GM12878 (cell line): ENCODE measurements at regions not wholly inside any gene's neighbourhood (a gene's known extent, or its start where the extent isn't known, plus 50 kb on each side); places are given as distances from the start of the nearest gene placed in this dataset.

ENCODE experiments used
- ATAC-seq: fragments of 200-7000 bp; cut with Tn5 transposase; 3 replicates; pipeline ENCODE4 v1.9.1; 2020; ENCODE audit warnings: mild to moderate bottlenecking, moderate library complexity
- BruUV-seq: library from RNA; stranded (reverse); fragments of 400-500 nt; replicated peaks from 2 replicates; lab custom pipeline; 2021; lab: Mats Ljungman, UMichigan
- CTCF ChIA-PET: fragments of 300-600 bp; sonication (Branson Sonifier 250); formaldehyde crosslinking; extraction: SDS; loops from one replicate; lab custom pipeline; 2021; ENCODE audit warnings: inconsistent platforms; lab: Yijun Ruan, JAX
- POLR2A ChIA-PET: fragments of 350-600 bp; formaldehyde crosslinking; extraction: SDS; loops from one replicate; lab custom pipeline; 2021; ENCODE audit warnings: inconsistent platforms; lab: Charles Lee
- RAD21 ChIA-PET: fragments of 300-600 bp; sonication (Branson Sonifier 250); formaldehyde crosslinking; loops from one replicate; lab custom pipeline; 2023; ENCODE audit warnings: antibody characterized with exemption; ENCODE audit not compliant: unreplicated experiment; lab: Charles Lee
- SMC1A ChIA-PET: fragments of 300-600 bp; sonication (Branson Sonifier 250); formaldehyde crosslinking; loops from one replicate; lab custom pipeline; 2023; ENCODE audit not compliant: unreplicated experiment, uncharacterized antibody; lab: Charles Lee
- DNase-seq: peaks from one replicate; pipeline ENCODE4 v3.0.0-alpha.2; 2011; ENCODE audit warnings: low read depth, low spot score
- FAIRE-seq: peaks from 3 replicates; lab custom pipeline; 2011; peaks lifted over from hg19 to GRCh38; lab: Jason Lieb, UNC
- H2AFZ ChIP-seq: 2 replicates; pipeline ENCODE4 v1.6.0; 2011; ENCODE audit warnings: low read depth, low read length, control low read depth; ENCODE audit not compliant: control insufficient read depth
- H3K27ac ChIP-seq: 2 replicates; pipeline ENCODE4 v1.5.1; 2011; ENCODE audit warnings: control low read depth; ENCODE audit not compliant: control insufficient read depth, insufficient read depth
- H3K27me3 ChIP-seq, 2 experiments: replicated peaks in 1 of 2; 2 replicates each; pipeline versions ENCODE4 v1.6.0 to v1.6.1; 2011; ENCODE audit warnings: low read length in 1 of 2; ENCODE audit not compliant: control insufficient read depth in 2 of 2, insufficient read depth in 2 of 2
- H3K36me3 ChIP-seq, 2 experiments: 2 replicates each; pipeline ENCODE4 v1.5.1; 2011; ENCODE audit warnings: low read length in 1 of 2; ENCODE audit not compliant: control insufficient read depth in 2 of 2, insufficient read depth in 2 of 2
- H3K4me1 ChIP-seq: 2 replicates; pipeline ENCODE4 v1.6.1; 2011; ENCODE audit warnings: mild to moderate bottlenecking, low read length, moderate library complexity, mixed read lengths; ENCODE audit not compliant: control insufficient read depth, insufficient read depth
- H3K4me2 ChIP-seq: 2 replicates; pipeline ENCODE4 v1.6.0; 2011; ENCODE audit warnings: control low read depth; ENCODE audit not compliant: control insufficient read depth, insufficient read depth
- H3K4me3 ChIP-seq: fragments of 200-600 bp; sonication (generic); 2 replicates; pipeline ENCODE4 v1.5.1; 2016
- H3K79me2 ChIP-seq: 2 replicates; pipeline ENCODE4 v1.6.0; 2011; ENCODE audit warnings: low read length; ENCODE audit not compliant: control insufficient read depth, insufficient read depth
- H3K9ac ChIP-seq: 2 replicates; pipeline ENCODE4 v1.8.0; 2011; ENCODE audit warnings: low read length, control low read depth, mixed read lengths; ENCODE audit not compliant: control insufficient read depth, insufficient read depth
- H3K9me3 ChIP-seq: replicated peaks from 3 replicates; pipeline ENCODE4 v1.5.1; 2011; ENCODE audit warnings: mild to moderate bottlenecking, low read length; ENCODE audit not compliant: control insufficient read depth, insufficient read depth
- H4K20me1 ChIP-seq: 2 replicates; pipeline ENCODE4 v1.6.0; 2011; ENCODE audit not compliant: control insufficient read depth, insufficient read depth
- MEF2B ChIP-seq: fragments of 450-650 bp; IDR thresholded peaks from 2 replicates; pipeline ENCODE4 v1.6.1; 2018; ENCODE audit warnings: mild to moderate bottlenecking, moderate library complexity; ENCODE audit not compliant: partially characterized antibody, poor library complexity, severe bottlenecking
- MTA2 ChIP-seq: fragments of 450-650 bp; IDR thresholded peaks from 2 replicates; pipeline ENCODE4 v1.6.1; 2016; ENCODE audit warnings: low read depth, mild to moderate bottlenecking, moderate library complexity
- NR2C1 ChIP-seq: fragments of 450-650 bp; IDR thresholded peaks from 2 replicates; pipeline ENCODE4 v1.6.1; 2017; ENCODE audit warnings: antibody characterized with exemption, mild to moderate bottlenecking, moderate library complexity
- SMAD1 ChIP-seq: fragments of 450-650 bp; IDR thresholded peaks from 2 replicates; pipeline ENCODE4 v1.6.1; 2018; ENCODE audit warnings: mild to moderate bottlenecking, low read depth; ENCODE audit not compliant: partially characterized antibody
- ZSCAN29 ChIP-seq: fragments of 450-650 bp; IDR thresholded peaks from 2 replicates; pipeline ENCODE4 v1.6.1; 2017; ENCODE audit warnings: mild to moderate bottlenecking, moderate library complexity
- WGBS: methylation state at CpG from one replicate; pipeline ENCODE4 v1.1.6; 2016; ENCODE audit warnings: low lambda C conversion rate; ENCODE audit not compliant: insufficient replicate concordance, insufficient coverage; ENCODE audit errors: missing lambda C conversion rate; 5-methylcytosine and 5-hydroxymethylcytosine counted together
- in situ Hi-C: fragments of 300-500 bp; cut with MboI; formaldehyde crosslinking; loops from 9 replicates; pipeline ENCODE4 v1.14.3; 2018; ENCODE audit warnings: mixed read lengths
- intact Hi-C: fragments of 100-400 bp; cut with micrococcal nuclease; formaldehyde crosslinking; loops from one replicate; pipeline ENCODE4 v1.14.2; 2022; ENCODE audit not compliant: unreplicated experiment
- TF ChIP-seq, protein P1 (sequence below): fragments of 450-650 bp; IDR thresholded peaks from 2 replicates; pipeline ENCODE4 v1.6.1; 2017; ENCODE audit warnings: mild to moderate bottlenecking
- TF ChIP-seq, protein P2 (sequence below): fragments of 450-650 bp; IDR thresholded peaks from 2 replicates; pipeline ENCODE4 v1.6.1; 2018; ENCODE audit warnings: borderline replicate concordance, mild to moderate bottlenecking; ENCODE audit not compliant: partially characterized antibody

DNA sequence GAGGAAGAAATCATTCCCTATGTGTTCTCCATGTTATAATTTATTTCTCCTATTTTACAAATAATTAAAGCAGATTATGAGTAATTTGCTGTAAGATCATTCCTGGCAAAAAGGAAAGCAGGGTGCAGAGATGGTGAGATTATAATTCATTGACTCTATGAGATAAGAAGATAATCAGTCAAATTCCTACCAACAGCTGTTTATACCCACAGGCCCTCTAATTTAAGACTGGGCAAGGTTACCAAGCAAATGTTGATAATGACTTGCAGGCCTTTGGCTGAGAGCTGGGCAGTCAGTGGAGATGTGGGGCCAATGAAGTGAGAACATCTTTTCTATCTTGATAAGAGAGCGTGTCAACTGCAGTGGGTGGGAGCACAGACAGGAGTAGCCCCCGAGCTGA, 222.7 kb downstream of the ICE1 start:
- Histone ChIP-seq H3K4me1 (no peaks in the 10 kb centered on the region), H3K4me2 (no peak overlapping the region), H3K27ac (no peak overlapping the region), H3K79me2 (no peaks in the 10 kb centered on the region), H3K36me3 (no peaks in the 10 kb centered on the region), H3K4me3 (no peak overlapping the region), H3K9me3 (no peaks in the 10 kb centered on the region), H3K27me3 (no peaks in the 10 kb centered on the region), H4K20me1 (no peaks in the 10 kb centered on the region), H2AFZ (no peak overlapping the region), H3K9ac (no peak overlapping the region)
- ChIA-PET SMC1A (no interaction called here), CTCF (no interaction called here), RAD21 (no interaction called here), POLR2A (no interaction called here)
- BruUV-seq, result no TSS peak
- no peak for DNase-seq
- no peak for TF ChIP-seq SMAD1
- no peak for TF ChIP-seq MEF2B
- TF ChIP-seq, protein P1, sequence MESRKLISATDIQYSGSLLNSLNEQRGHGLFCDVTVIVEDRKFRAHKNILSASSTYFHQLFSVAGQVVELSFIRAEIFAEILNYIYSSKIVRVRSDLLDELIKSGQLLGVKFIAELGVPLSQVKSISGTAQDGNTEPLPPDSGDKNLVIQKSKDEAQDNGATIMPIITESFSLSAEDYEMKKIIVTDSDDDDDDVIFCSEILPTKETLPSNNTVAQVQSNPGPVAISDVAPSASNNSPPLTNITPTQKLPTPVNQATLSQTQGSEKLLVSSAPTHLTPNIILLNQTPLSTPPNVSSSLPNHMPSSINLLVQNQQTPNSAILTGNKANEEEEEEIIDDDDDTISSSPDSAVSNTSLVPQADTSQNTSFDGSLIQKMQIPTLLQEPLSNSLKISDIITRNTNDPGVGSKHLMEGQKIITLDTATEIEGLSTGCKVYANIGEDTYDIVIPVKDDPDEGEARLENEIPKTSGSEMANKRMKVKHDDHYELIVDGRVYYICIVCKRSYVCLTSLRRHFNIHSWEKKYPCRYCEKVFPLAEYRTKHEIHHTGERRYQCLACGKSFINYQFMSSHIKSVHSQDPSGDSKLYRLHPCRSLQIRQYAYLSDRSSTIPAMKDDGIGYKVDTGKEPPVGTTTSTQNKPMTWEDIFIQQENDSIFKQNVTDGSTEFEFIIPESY, result no peak
- no peak for TF ChIP-seq ZSCAN29
- no peak for TF ChIP-seq MTA2
- TF ChIP-seq NR2C1, result no peak
- TF ChIP-seq, protein P2, sequence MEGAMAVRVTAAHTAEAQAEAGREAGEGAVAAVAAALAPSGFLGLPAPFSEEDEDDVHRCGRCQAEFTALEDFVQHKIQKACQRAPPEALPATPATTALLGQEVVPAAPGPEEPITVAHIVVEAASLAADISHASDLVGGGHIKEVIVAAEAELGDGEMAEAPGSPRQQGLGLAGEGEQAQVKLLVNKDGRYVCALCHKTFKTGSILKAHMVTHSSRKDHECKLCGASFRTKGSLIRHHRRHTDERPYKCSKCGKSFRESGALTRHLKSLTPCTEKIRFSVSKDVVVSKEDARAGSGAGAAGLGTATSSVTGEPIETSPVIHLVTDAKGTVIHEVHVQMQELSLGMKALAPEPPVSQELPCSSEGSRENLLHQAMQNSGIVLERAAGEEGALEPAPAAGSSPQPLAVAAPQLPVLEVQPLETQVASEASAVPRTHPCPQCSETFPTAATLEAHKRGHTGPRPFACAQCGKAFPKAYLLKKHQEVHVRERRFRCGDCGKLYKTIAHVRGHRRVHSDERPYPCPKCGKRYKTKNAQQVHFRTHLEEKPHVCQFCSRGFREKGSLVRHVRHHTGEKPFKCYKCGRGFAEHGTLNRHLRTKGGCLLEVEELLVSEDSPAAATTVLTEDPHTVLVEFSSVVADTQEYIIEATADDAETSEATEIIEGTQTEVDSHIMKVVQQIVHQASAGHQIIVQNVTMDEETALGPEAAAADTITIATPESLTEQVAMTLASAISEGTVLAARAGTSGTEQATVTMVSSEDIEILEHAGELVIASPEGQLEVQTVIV, result no peak
- WGBS, result 9% methylated on average over 2 of the region's 2 CpGs
- in situ Hi-C loops, result no loop called here
- FAIRE-seq, result no peak
- intact Hi-C loops, result no loop called here
- ATAC-seq, result no peak
